Neutrophil (primary cell): ENCODE measurements at regions not wholly inside any gene's neighbourhood (a gene's known extent, or its start where the extent isn't known, plus 50 kb on each side); places are given as distances from the start of the nearest gene placed in this dataset.

ENCODE experiments used
- H3K27ac ChIP-seq: fragments of 200-600 bp; sonication (generic); 2 replicates; pipeline ENCODE4 v1.5.1; 2016; ENCODE audit warnings: mild to moderate bottlenecking, moderate library complexity
- H3K27me3 ChIP-seq: fragments of 200-600 bp; sonication (generic); 2 replicates; pipeline ENCODE4 v1.6.0; 2016; ENCODE audit warnings: mild to moderate bottlenecking
- H3K36me3 ChIP-seq: fragments of 200-600 bp; sonication (generic); 2 replicates; pipeline ENCODE4 v1.5.1; 2017
- H3K4me1 ChIP-seq, 2 experiments: fragments of 200-600 bp in 1 of 2; sonication (generic) in 1 of 2; 1 replicate in 1 of 2; 2 replicates in 1 of 2; pipeline versions ENCODE4 v1.5.1 to v1.6.1; 2013 to 2016; ENCODE audit warnings: low read depth in 1 of 2, low read length in 1 of 2, mild to moderate bottlenecking in 1 of 2, moderate library complexity in 1 of 2; ENCODE audit not compliant: control insufficient read depth in 1 of 2, insufficient read depth in 1 of 2
- H3K4me3 ChIP-seq, 2 experiments: fragments of 200-600 bp in 1 of 2; sonication (generic) in 1 of 2; 1 replicate in 1 of 2; 2 replicates in 1 of 2; pipeline ENCODE4 v1.5.1; 2013 to 2016; ENCODE audit warnings: low read depth in 1 of 2, low read length in 1 of 2, mild to moderate bottlenecking in 1 of 2, moderate library complexity in 1 of 2
- H3K9me3 ChIP-seq: fragments of 200-600 bp; sonication (generic); 2 replicates; pipeline ENCODE4 v1.5.1; 2016
- CTCF ChIP-seq: fragments of 200-600 bp; sonication (generic); IDR thresholded peaks from 2 replicates; pipeline ENCODE4 v1.5.1; 2016; ENCODE audit warnings: antibody characterized with exemption

- TF ChIP-seq CTCF = no peak
- no peaks in the 10 kb centered on the region for H3K27me3 ChIP-seq
- H3K9me3 ChIP-seq = no peaks in the 10 kb centered on the region
- H3K27ac ChIP-seq = no peak overlapping the region
- no peaks in the 10 kb centered on the region for H3K4me1 ChIP-seq
- H3K36me3 ChIP-seq = no peaks in the 10 kb centered on the region
- H3K4me3 ChIP-seq = no peak overlapping the region
Measured at GRCh38 chr5:63230754-63231153, 652.1 kb downstream of the LRRC70 start.

- no peak overlapping the region for H3K27ac ChIP-seq
Measured at GRCh38 chr5:63228154-63228553, 649.5 kb downstream of the LRRC70 start.

DNA sequence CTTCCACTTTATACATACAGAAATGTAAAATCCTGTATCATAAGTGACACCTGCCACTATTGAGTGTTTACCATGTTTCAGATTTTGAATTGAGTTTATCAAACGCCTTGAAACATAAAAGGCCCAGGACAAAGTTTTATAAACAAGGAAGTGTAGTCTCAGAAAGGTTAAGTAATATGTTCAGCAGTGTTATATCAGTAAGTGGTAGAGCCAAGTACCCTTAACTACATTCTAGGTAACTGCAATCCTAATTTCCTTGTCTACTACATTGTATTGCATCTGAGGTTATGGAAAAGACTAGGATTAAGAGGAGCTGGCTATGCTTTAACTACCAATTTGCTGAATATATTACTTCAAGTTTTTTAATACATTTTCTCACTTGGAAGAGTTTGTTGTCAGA lies 641.6 kb downstream of the LRRC70 start:
- no peak overlapping the region for H3K27ac ChIP-seq
- no peaks in the 10 kb centered on the region for H3K4me1 ChIP-seq
- H3K27me3 ChIP-seq = no peaks in the 10 kb centered on the region
- no peaks in the 10 kb centered on the region for H3K36me3 ChIP-seq
- H3K9me3 ChIP-seq = no peaks in the 10 kb centered on the region
- TF ChIP-seq CTCF = no peak
- no peak overlapping the region for H3K4me3 ChIP-seq

More at GRCh38 chr5:63228154-63228553, 649.5 kb downstream of the LRRC70 start:
- no peaks in the 10 kb centered on the region for H3K4me1 ChIP-seq
- no peaks in the 10 kb centered on the region for H3K27me3 ChIP-seq
- H3K4me3 ChIP-seq = no peak overlapping the region
- H3K9me3 ChIP-seq = no peaks in the 10 kb centered on the region
- no peaks in the 10 kb centered on the region for H3K36me3 ChIP-seq
- TF ChIP-seq CTCF = no peak

- H3K27ac ChIP-seq = no peak overlapping the region
- TF ChIP-seq CTCF = no peak
- no peaks in the 10 kb centered on the region for H3K36me3 ChIP-seq
- no peak overlapping the region for H3K4me3 ChIP-seq
- no peaks in the 10 kb centered on the region for H3K27me3 ChIP-seq
- H3K9me3 ChIP-seq = no peaks in the 10 kb centered on the region
- H3K4me1 ChIP-seq = no peaks in the 10 kb centered on the region
Measured at GRCh38 chr5:63217422-63217821, 638.8 kb downstream of the LRRC70 start.

GRCh38 chr5:63213256-63213655 lies 634.6 kb downstream of the LRRC70 start:
- H3K9me3 ChIP-seq = no peaks in the 10 kb centered on the region
- no peak for TF ChIP-seq CTCF
- H3K4me1 ChIP-seq = no peaks in the 10 kb centered on the region
- H3K4me3 ChIP-seq = no peak overlapping the region
- H3K36me3 ChIP-seq = no peaks in the 10 kb centered on the region
- H3K27me3 ChIP-seq = no peaks in the 10 kb centered on the region
- H3K27ac ChIP-seq = no peak overlapping the region
